HL-60 (cell line): ENCODE measurements at regions not wholly inside any gene's neighbourhood (a gene's known extent, or its start where the extent isn't known, plus 50 kb on each side); places are given as distances from the start of the nearest gene placed in this dataset.

Source experiments
- DNase-seq, 2 experiments: peaks; one replicate each; pipeline ENCODE4 v3.0.0-alpha.2; 2010 to 2020; ENCODE audit warnings: low read depth in 1 of 2, low spot score in 1 of 2
- H3K27ac ChIP-seq: fragments of 250-450 bp; sonication (Bioruptor Pico); replicated peaks from 2 replicates; pipeline ENCODE4 v1.5.1; 2020; ENCODE audit warnings: mild to moderate bottlenecking, moderate library complexity
- H3K27me3 ChIP-seq: fragments of 250-450 bp; sonication (Bioruptor Pico); 2 replicates; pipeline ENCODE4 v1.5.1; 2021; ENCODE audit warnings: mild to moderate bottlenecking, moderate library complexity; ENCODE audit not compliant: insufficient read depth, poor library complexity, severe bottlenecking
- H3K4me3 ChIP-seq: replicated peaks from 2 replicates; pipeline ENCODE4 v1.5.1; 2011; ENCODE audit warnings: mild to moderate bottlenecking, control low read depth, low read length; ENCODE audit not compliant: insufficient read depth
- GABPA ChIP-seq: IDR thresholded peaks from 2 replicates; pipeline ENCODE4 v1.6.1; 2012; ENCODE audit warnings: low read depth
- POLR2AphosphoS5 ChIP-seq: IDR thresholded peaks from 2 replicates; pipeline ENCODE4 v1.6.1; 2012; ENCODE audit warnings: low read depth
- SPI1 ChIP-seq: IDR thresholded peaks from 2 replicates; pipeline ENCODE4 v1.6.1; 2012; ENCODE audit warnings: low read depth, mild to moderate bottlenecking, borderline replicate concordance
- TF ChIP-seq, protein P1 (sequence below): IDR thresholded peaks from 2 replicates; pipeline ENCODE4 v1.6.1; 2012; ENCODE audit warnings: low read depth; ENCODE audit not compliant: insufficient replicate concordance
- TF ChIP-seq, protein P2 (sequence below): IDR thresholded peaks from one replicate; pipeline ENCODE4 v1.5.1; 2011; ENCODE audit warnings: low read length, control low read depth, inconsistent platforms; ENCODE audit not compliant: insufficient read depth

- Histone ChIP-seq H3K4me3 (no peak overlapping the region), H3K27me3 (no peaks in the 10 kb centered on the region), H3K27ac (no peak overlapping the region)
- no peak for DNase-seq
- no peak for TF ChIP-seq GABPA
These were observed 257.4 kb upstream of the PLXNA2 start for GRCh38 chr1:208501542-208501941.

GRCh38 chr1:208503787-208504186, 259.6 kb upstream of the PLXNA2 start:
- Histone ChIP-seq H3K4me3 (no peak overlapping the region), H3K27me3 (no peaks in the 10 kb centered on the region), H3K27ac (no peak overlapping the region)
- TF ChIP-seq, protein P1, sequence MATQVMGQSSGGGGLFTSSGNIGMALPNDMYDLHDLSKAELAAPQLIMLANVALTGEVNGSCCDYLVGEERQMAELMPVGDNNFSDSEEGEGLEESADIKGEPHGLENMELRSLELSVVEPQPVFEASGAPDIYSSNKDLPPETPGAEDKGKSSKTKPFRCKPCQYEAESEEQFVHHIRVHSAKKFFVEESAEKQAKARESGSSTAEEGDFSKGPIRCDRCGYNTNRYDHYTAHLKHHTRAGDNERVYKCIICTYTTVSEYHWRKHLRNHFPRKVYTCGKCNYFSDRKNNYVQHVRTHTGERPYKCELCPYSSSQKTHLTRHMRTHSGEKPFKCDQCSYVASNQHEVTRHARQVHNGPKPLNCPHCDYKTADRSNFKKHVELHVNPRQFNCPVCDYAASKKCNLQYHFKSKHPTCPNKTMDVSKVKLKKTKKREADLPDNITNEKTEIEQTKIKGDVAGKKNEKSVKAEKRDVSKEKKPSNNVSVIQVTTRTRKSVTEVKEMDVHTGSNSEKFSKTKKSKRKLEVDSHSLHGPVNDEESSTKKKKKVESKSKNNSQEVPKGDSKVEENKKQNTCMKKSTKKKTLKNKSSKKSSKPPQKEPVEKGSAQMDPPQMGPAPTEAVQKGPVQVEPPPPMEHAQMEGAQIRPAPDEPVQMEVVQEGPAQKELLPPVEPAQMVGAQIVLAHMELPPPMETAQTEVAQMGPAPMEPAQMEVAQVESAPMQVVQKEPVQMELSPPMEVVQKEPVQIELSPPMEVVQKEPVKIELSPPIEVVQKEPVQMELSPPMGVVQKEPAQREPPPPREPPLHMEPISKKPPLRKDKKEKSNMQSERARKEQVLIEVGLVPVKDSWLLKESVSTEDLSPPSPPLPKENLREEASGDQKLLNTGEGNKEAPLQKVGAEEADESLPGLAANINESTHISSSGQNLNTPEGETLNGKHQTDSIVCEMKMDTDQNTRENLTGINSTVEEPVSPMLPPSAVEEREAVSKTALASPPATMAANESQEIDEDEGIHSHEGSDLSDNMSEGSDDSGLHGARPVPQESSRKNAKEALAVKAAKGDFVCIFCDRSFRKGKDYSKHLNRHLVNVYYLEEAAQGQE: no peak
- TF ChIP-seq SPI1 (no peak), GABPA (no peak), POLR2AphosphoS5 (no peak)
- TF ChIP-seq, protein P2, sequence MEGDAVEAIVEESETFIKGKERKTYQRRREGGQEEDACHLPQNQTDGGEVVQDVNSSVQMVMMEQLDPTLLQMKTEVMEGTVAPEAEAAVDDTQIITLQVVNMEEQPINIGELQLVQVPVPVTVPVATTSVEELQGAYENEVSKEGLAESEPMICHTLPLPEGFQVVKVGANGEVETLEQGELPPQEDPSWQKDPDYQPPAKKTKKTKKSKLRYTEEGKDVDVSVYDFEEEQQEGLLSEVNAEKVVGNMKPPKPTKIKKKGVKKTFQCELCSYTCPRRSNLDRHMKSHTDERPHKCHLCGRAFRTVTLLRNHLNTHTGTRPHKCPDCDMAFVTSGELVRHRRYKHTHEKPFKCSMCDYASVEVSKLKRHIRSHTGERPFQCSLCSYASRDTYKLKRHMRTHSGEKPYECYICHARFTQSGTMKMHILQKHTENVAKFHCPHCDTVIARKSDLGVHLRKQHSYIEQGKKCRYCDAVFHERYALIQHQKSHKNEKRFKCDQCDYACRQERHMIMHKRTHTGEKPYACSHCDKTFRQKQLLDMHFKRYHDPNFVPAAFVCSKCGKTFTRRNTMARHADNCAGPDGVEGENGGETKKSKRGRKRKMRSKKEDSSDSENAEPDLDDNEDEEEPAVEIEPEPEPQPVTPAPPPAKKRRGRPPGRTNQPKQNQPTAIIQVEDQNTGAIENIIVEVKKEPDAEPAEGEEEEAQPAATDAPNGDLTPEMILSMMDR: no peak
- no peak for DNase-seq

DNA sequence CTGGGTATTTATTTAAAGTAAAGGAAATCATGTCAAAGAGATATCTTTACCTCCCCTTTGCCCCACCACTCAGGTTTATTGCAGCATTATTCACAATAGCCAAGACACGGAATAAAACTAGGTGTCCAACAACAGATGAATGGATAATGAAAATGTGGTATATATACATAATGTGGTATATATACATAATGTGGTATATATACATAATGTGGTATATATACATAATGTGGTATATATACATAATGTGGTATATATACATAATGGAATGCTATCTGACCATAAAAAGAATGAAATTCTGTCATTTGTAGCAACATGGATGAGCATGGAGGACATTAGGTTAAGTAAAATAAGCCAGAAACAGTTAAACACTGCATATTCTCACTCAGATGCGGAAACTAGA, 262.6 kb upstream of the PLXNA2 start:
- H3K4me3 ChIP-seq: no peak overlapping the region
- no peak overlapping the region for H3K27ac ChIP-seq
- TF ChIP-seq, protein P2: no peak
- TF ChIP-seq POLR2AphosphoS5 (no peak), SPI1 (no peak)
- TF ChIP-seq, protein P1: no peak
- H3K27me3 ChIP-seq: no peaks in the 10 kb centered on the region
- DNase-seq: no peak

GRCh38 chr1:208509072-208509471, 264.9 kb upstream of the PLXNA2 start:
- no peak overlapping the region for H3K27ac ChIP-seq
- no peaks in the 10 kb centered on the region for H3K27me3 ChIP-seq
- DNase-seq: no peak
- no peak for TF ChIP-seq POLR2AphosphoS5
- no peak for TF ChIP-seq GABPA
- TF ChIP-seq SPI1: no peak
- TF ChIP-seq, protein P1: no peak
- TF ChIP-seq, protein P2: no peak
- H3K4me3 ChIP-seq: no peak overlapping the region
